Heart left ventricle (tissue), 16 donors: ENCODE measurements at regions not wholly inside any gene's neighbourhood (a gene's known extent, or its start where the extent isn't known, plus 50 kb on each side); places are given as distances from the start of the nearest gene placed in this dataset.

Experiments used
- ATAC-seq, 4 donors: fragments of 200-7000 bp; cut with Tn5 transposase; one replicate each; pipeline ENCODE4 v1.9.1; 2020 to 2022; ENCODE audit warnings: moderate library complexity in 4 of 4, mild to moderate bottlenecking in 3 of 4, moderate number of reproducible peaks in 1 of 4
- DNase-seq, 5 donors: peaks; one replicate each; pipeline ENCODE4 v3.0.0-alpha.2; 2020
- H3K27ac ChIP-seq, 12 donors: fragments of 200-600 bp; sonication (generic) in 4 of 12; one replicate each; pipeline versions ENCODE4 v1.5.0 to v1.8.0; 2016 to 2022; ENCODE audit warnings: mild to moderate bottlenecking in 2 of 12
- H3K27me3 ChIP-seq, 9 donors: fragments of 200-600 bp; sonication (generic) in 2 of 9; one replicate each; pipeline versions ENCODE4 v1.5.1 to v1.8.0; 2016 to 2022; ENCODE audit warnings: mild to moderate bottlenecking in 3 of 9
- H3K36me3 ChIP-seq, 9 donors: fragments of 200-600 bp; sonication (generic) in 2 of 9; one replicate each; pipeline versions ENCODE4 v1.5.0 to v1.8.0; 2018 to 2022; ENCODE audit warnings: mild to moderate bottlenecking in 2 of 9
- H3K4me1 ChIP-seq, 12 donors: fragments of 200-600 bp; sonication (generic) in 4 of 12; one replicate each; pipeline versions ENCODE4 v1.5.0 to v1.8.0; 2016 to 2022; ENCODE audit warnings: mild to moderate bottlenecking in 3 of 12
- H3K4me3 ChIP-seq, 12 donors: fragments of 200-600 bp; sonication (generic) in 4 of 12; one replicate each; pipeline versions ENCODE4 v1.5.0 to v1.8.0; 2017 to 2022; ENCODE audit warnings: mild to moderate bottlenecking in 9 of 12, moderate library complexity in 4 of 12
- H3K9me3 ChIP-seq, 12 donors: fragments of 200-600 bp; sonication (generic) in 4 of 12; one replicate each; pipeline versions ENCODE4 v1.5.0 to v1.8.0; 2016 to 2022; ENCODE audit warnings: mild to moderate bottlenecking in 1 of 12
- POLR2A ChIP-seq, 2 donors: fragments of 450-650 bp; IDR thresholded peaks; one replicate each; pipeline ENCODE4 v1.6.1; 2017; ENCODE audit warnings: antibody characterized with exemption in 2 of 2, mild to moderate bottlenecking in 2 of 2, moderate library complexity in 2 of 2
- WGBS, 4 donors: extraction: QIAGEN DNeasy Blood & Tissue Kit in 2 of 4; methylation state at CpG; one replicate each; pipeline versions ENCODE4 v1.1.5 to v1.1.7; 2013 to 2018; 5-methylcytosine and 5-hydroxymethylcytosine counted together
- intact Hi-C, 10 donors: fragments of 100-400 bp; cut with DNase I; formaldehyde crosslinking; loops; one replicate each; pipeline versions ENCODE4 v1.11.1 to v1.14.2; 2022
- TF ChIP-seq, protein P1 (sequence below), 12 donors: fragments of 200-600 bp; sonication (generic) in 4 of 12; IDR thresholded peaks; one replicate each; pipeline versions ENCODE4 v1.5.0 to v1.8.0; 2018 to 2022; ENCODE audit warnings: antibody characterized with exemption in 12 of 12, mild to moderate bottlenecking in 5 of 12
- donor health status: ischemic (EF 13 %, LVEDD 7.1; RV severe dilation, severe dysfunction).
- donor health status: healthy with polysubstance abuse.
- donor health status: DM: no; HTN: yes; CAD: no.
- donor health status: DM: no; HTN: no; CAD: no.
- donor health status: ischemic (EF 25% LVEDD 6.9; RV normal size, moderate dysfunction).
- donor health status: ischemic (EF 25% LVEDD 5.7; RV mildly dilated, moderate dysfunction).
- donor health status: healthy.
- donor health status: DM: yes; HTN: yes; CAD: no.
- donor health status: ischemic (EF 35%, LVEDD 5.7; RV mildly dilated, moderate dysfunction).
- donor health status: nonischemic (EF 11% LVEDD 7.7; RV severe dilation, severe dysfunction).
- donor health status: DM: yes; HTN: yes; CAD: no.
- donor health status: PGD.
- donor health status: ischemic (EF 29% LVEDD 5.4; RV normal size, mild dysfunction).
- donor health status: nonischemic (EF 23%, LVEDD 6.1; RV moderate dilation, normal function).

DNA sequence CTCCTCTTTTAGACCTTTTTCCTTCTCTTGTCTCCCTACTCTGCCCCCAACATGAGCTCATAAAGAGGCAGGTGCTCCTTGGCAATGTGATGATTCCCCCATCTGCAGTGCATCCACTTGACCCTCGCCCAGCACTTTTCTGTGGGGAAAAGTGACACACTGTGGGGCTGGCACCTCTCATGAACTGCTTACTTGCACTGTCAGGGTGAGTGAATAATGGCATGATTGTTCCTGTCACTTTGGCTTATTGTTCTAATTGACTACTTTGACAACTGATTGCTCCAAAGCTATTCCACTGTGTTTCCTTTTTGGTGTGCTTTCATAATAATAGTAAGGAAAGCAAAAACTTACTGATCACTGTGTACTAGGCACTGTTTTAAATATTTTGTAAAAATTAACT lies 253.3 kb upstream of the SUCLG2 start:
- intact Hi-C loops: no loop called here

DNA sequence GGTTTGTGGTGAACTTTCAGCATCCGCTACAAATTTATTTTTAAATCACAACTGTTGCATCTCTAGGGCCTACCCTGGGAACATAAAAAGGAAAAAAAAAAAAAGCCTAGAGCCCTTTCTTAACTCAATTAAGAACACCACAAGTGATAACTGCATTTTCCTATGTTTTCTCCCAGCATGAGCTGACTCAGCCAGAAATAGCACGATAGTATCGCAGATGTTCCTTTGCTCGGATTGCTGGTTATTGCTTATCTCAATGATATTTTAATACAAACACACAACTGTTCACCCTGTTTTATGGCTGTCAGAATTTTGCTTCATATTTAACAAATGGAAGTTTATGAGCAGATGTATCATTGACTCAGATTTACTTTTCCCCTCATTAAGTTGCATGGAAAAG lies 251.8 kb upstream of the SUCLG2 start:
- no peak for TF ChIP-seq POLR2A (IDR thresholded peaks at IDR 0.05)
- TF ChIP-seq, protein P1, sequence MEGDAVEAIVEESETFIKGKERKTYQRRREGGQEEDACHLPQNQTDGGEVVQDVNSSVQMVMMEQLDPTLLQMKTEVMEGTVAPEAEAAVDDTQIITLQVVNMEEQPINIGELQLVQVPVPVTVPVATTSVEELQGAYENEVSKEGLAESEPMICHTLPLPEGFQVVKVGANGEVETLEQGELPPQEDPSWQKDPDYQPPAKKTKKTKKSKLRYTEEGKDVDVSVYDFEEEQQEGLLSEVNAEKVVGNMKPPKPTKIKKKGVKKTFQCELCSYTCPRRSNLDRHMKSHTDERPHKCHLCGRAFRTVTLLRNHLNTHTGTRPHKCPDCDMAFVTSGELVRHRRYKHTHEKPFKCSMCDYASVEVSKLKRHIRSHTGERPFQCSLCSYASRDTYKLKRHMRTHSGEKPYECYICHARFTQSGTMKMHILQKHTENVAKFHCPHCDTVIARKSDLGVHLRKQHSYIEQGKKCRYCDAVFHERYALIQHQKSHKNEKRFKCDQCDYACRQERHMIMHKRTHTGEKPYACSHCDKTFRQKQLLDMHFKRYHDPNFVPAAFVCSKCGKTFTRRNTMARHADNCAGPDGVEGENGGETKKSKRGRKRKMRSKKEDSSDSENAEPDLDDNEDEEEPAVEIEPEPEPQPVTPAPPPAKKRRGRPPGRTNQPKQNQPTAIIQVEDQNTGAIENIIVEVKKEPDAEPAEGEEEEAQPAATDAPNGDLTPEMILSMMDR (IDR thresholded peaks at IDR 0.05): no peak
- ATAC-seq (no peak), DNase-seq (no peak)
- H3K4me3 ChIP-seq: no peak overlapping the region
- no peaks in the 10 kb centered on the region for H3K27me3 ChIP-seq
- no peak overlapping the region for H3K27ac ChIP-seq
- H3K9me3 ChIP-seq: peaks cover 0 to 1% (median 0%) of the 10 kb centered on the region in 12 donors
- intact Hi-C loops: no loop called here
- WGBS, 4 donors: 47 to 73% (median 58%) methylated on average over 4 of the region's 4 CpGs
- H3K36me3 ChIP-seq: no peaks in the 10 kb centered on the region
- no peaks in the 10 kb centered on the region for H3K4me1 ChIP-seq

More for the DNA sequence above, 253.3 kb upstream of the SUCLG2 start:
- Histone ChIP-seq H3K4me3 (no peak overlapping the region), H3K4me1 (no peaks in the 10 kb centered on the region), H3K36me3 (no peaks in the 10 kb centered on the region), H3K27ac (no peak overlapping the region), H3K9me3 (peaks cover 0 to 3% (median 0%) of the 10 kb centered on the region in 12 donors), H3K27me3 (no peaks in the 10 kb centered on the region)
- ATAC-seq (no peak), DNase-seq (no peak)
- TF ChIP-seq POLR2A (IDR thresholded peaks at IDR 0.05): no peak
- TF ChIP-seq, protein P1 (IDR thresholded peaks at IDR 0.05): no peak
- WGBS, 4 donors: 57 to 83% (median 63%) methylated on average over 1 of the region's 1 CpG

- Histone ChIP-seq H3K27ac (no peak overlapping the region), H3K27me3 (no peaks in the 10 kb centered on the region), H3K4me3 (no peak overlapping the region), H3K4me1 (no peaks in the 10 kb centered on the region), H3K36me3 (no peaks in the 10 kb centered on the region), H3K9me3 (no peaks in the 10 kb centered on the region)
- DNase-seq (no peak), ATAC-seq (no peak)
- intact Hi-C loops: no loop called here
- 78 to 96% (median 81%) methylated on average over 1 of the region's 1 CpG for WGBS, 4 donors
- TF ChIP-seq, protein P1 (IDR thresholded peaks at IDR 0.05): no peak
- TF ChIP-seq POLR2A (IDR thresholded peaks at IDR 0.05): no peak
These were observed 247.3 kb upstream of the SUCLG2 start for GRCh38 chr3:67901681-67902080.

DNA sequence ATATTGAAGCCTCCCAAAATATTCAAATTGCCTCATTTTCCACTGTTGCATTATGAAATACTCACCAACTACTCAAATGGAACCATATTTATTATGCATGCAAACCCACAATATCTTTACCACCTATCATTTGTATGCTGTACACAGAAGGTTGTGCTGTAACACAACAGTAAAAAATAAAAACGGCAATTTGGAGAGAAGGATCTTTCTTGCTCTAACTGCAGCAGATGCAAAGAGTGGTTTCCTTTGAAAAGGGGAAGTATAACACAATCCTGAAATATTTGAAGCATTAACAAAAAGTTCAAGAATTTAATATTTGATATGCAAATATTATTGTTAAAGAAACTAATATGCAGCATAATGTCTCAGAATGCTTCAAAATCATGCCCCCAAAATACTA lies 244.5 kb upstream of the SUCLG2 start:
- Histone ChIP-seq H3K27ac (no peak overlapping the region), H3K27me3 (no peaks in the 10 kb centered on the region), H3K4me1 (no peaks in the 10 kb centered on the region), H3K9me3 (no peaks in the 10 kb centered on the region), H3K4me3 (no peak overlapping the region), H3K36me3 (no peaks in the 10 kb centered on the region)
- TF ChIP-seq, protein P1 (IDR thresholded peaks at IDR 0.05): no peak
- no peak for TF ChIP-seq POLR2A (IDR thresholded peaks at IDR 0.05)
- DNase-seq (no peak), ATAC-seq (no peak)
- intact Hi-C loops: no loop called here
- 80 to 85% (median 84%) methylated on average over 1 of the region's 1 CpG for WGBS, 4 donors
